H9 (cell line): ENCODE measurements at regions not wholly inside any gene's neighbourhood (a gene's known extent, or its start where the extent isn't known, plus 50 kb on each side); places are given as distances from the start of the nearest gene placed in this dataset.
"Not testable (repeated sequence)": the region's sequence is repeated elsewhere in the genome, so short reads cannot be mapped to it uniquely, and the experiment has no call there.

ENCODE experiments used
- DNase-seq: peaks from one replicate; pipeline ENCODE4 v3.0.0-alpha.2; 2017
- H2AFZ ChIP-seq: one replicate; pipeline ENCODE4 v1.6.1; 2013; ENCODE audit warnings: mild to moderate bottlenecking, low read length, control low read depth, moderate library complexity
- H2AK5ac ChIP-seq: 2 replicates; pipeline ENCODE4 v1.6.1; 2013; ENCODE audit warnings: low read length, control low read depth, mixed read lengths; ENCODE audit not compliant: insufficient read length
- H2BK120ac ChIP-seq: one replicate; pipeline ENCODE4 v1.6.1; 2013; ENCODE audit warnings: low read depth, mild to moderate bottlenecking, low read length, control low read depth, inconsistent platforms; ENCODE audit not compliant: poor library complexity, severe bottlenecking
- H2BK12ac ChIP-seq: 2 replicates; pipeline ENCODE4 v1.6.1; 2013; ENCODE audit warnings: low read length, control low read depth, mixed read lengths, low read depth; ENCODE audit not compliant: insufficient read length
- H2BK15ac ChIP-seq: 2 replicates; pipeline ENCODE4 v1.6.1; 2013; ENCODE audit warnings: low read depth, low read length, control low read depth
- H2BK20ac ChIP-seq: one replicate; pipeline ENCODE4 v1.6.1; 2013; ENCODE audit warnings: low read depth, mild to moderate bottlenecking, low read length, control low read depth, inconsistent platforms; ENCODE audit not compliant: poor library complexity, severe bottlenecking
- H2BK5ac ChIP-seq: 2 replicates; pipeline ENCODE4 v1.6.1; 2013; ENCODE audit warnings: low read length, control low read depth, mixed read lengths; ENCODE audit not compliant: insufficient read length
- H3K14ac ChIP-seq: 2 replicates; pipeline ENCODE4 v1.6.1; 2013; ENCODE audit warnings: low read length, control low read depth; ENCODE audit not compliant: insufficient read depth
- H3K18ac ChIP-seq: 2 replicates; pipeline ENCODE4 v1.6.1; 2013; ENCODE audit warnings: low read depth, mild to moderate bottlenecking, mixed read lengths, low read length, control low read depth; ENCODE audit not compliant: insufficient read length
- H3K23ac ChIP-seq: 2 replicates; pipeline ENCODE4 v1.6.1; 2013; ENCODE audit warnings: low read length, control low read depth, mixed read lengths, low read depth; ENCODE audit not compliant: insufficient read length
- H3K23me2 ChIP-seq: 2 replicates; pipeline ENCODE4 v1.6.1; 2013; ENCODE audit warnings: low read depth, mild to moderate bottlenecking, mixed read lengths, low read length, control low read depth; ENCODE audit not compliant: insufficient read length, poor library complexity, severe bottlenecking
- H3K27ac ChIP-seq: 2 replicates; pipeline ENCODE4 v1.5.1; 2013; ENCODE audit warnings: low read length, control low read depth, mixed read lengths, low read depth; ENCODE audit not compliant: insufficient read length
- H3K27me3 ChIP-seq: 2 replicates; pipeline ENCODE4 v1.6.1; 2013; ENCODE audit warnings: low read length, control low read depth, inconsistent platforms; ENCODE audit not compliant: insufficient read depth
- H3K4ac ChIP-seq: 2 replicates; pipeline ENCODE4 v1.6.1; 2013; ENCODE audit warnings: low read depth, mild to moderate bottlenecking, control low read depth, inconsistent platforms, low read length, moderate library complexity
- H3K4me1 ChIP-seq: 2 replicates; pipeline ENCODE4 v1.6.1; 2013; ENCODE audit warnings: low read length, control low read depth, inconsistent platforms; ENCODE audit not compliant: insufficient read depth
- H3K4me2 ChIP-seq: 2 replicates; pipeline ENCODE4 v1.6.1; 2013; ENCODE audit warnings: low read length, control low read depth, mixed read lengths; ENCODE audit not compliant: insufficient read length, insufficient read depth
- H3K56ac ChIP-seq: 2 replicates; pipeline ENCODE4 v1.6.1; 2013; ENCODE audit warnings: low read depth, mild to moderate bottlenecking, mixed read lengths, low read length, control low read depth; ENCODE audit not compliant: insufficient read length
- H3K79me1 ChIP-seq: 2 replicates; pipeline ENCODE4 v1.6.1; 2013; ENCODE audit warnings: low read depth, mild to moderate bottlenecking, moderate library complexity, low read length, control low read depth, inconsistent platforms; ENCODE audit not compliant: insufficient read depth, poor library complexity, severe bottlenecking
- H3K79me2 ChIP-seq: 2 replicates; pipeline ENCODE4 v1.6.1; 2013; ENCODE audit warnings: low read length, control low read depth, inconsistent platforms; ENCODE audit not compliant: insufficient read depth
- H3K9ac ChIP-seq: 2 replicates; pipeline ENCODE4 v1.6.1; 2013; ENCODE audit warnings: low read length, control low read depth, mixed read lengths; ENCODE audit not compliant: insufficient read length; ENCODE audit errors: extremely low read depth
- H3K9me3 ChIP-seq: one replicate; pipeline ENCODE4 v1.6.1; 2013; ENCODE audit warnings: low read depth, low read length, inconsistent platforms; ENCODE audit not compliant: control insufficient read depth
- H3T11ph ChIP-seq: one replicate; pipeline ENCODE4 v1.6.1; 2013; ENCODE audit warnings: mild to moderate bottlenecking, low read length, control low read depth, inconsistent platforms
- H4K20me1 ChIP-seq: one replicate; pipeline ENCODE4 v1.6.1; 2013; ENCODE audit not compliant: control insufficient read depth, insufficient read length, insufficient read depth
- H4K5ac ChIP-seq: 2 replicates; pipeline ENCODE4 v1.6.1; 2013; ENCODE audit warnings: low read depth, mild to moderate bottlenecking, mixed read lengths, low read length, control low read depth; ENCODE audit not compliant: insufficient read length
- H4K8ac ChIP-seq: replicated peaks from 2 replicates; pipeline ENCODE4 v1.6.1; 2013; ENCODE audit warnings: low read length, control low read depth, mixed read lengths, low read depth; ENCODE audit not compliant: insufficient read length
- H4K91ac ChIP-seq: 2 replicates; pipeline ENCODE4 v1.6.1; 2013; ENCODE audit warnings: low read depth, mild to moderate bottlenecking, moderate library complexity, mixed read lengths, low read length, control low read depth; ENCODE audit not compliant: insufficient read length
- H3K27ac Mint-ChIP-seq, 3 experiments: 2 replicates in 2 of 3; 3 replicates in 1 of 3; pipeline ENCODE4 v1.8.0; 2020 to 2021; ENCODE audit warnings: mixed read lengths in 3 of 3, mild to moderate bottlenecking in 1 of 3, moderate library complexity in 1 of 3
- H3K27me3 Mint-ChIP-seq: 2 replicates; pipeline ENCODE4 v1.8.0; 2021; ENCODE audit warnings: low read depth, mild to moderate bottlenecking, moderate library complexity, mixed read lengths
- H3K36me3 Mint-ChIP-seq, 3 experiments: 2 replicates in 2 of 3; 3 replicates in 1 of 3; pipeline ENCODE4 v1.8.0; 2020 to 2021; ENCODE audit warnings: low read depth in 3 of 3, mixed read lengths in 3 of 3; ENCODE audit not compliant: insufficient read depth in 1 of 3
- H3K4me1 Mint-ChIP-seq, 2 experiments: 2 replicates each; pipeline ENCODE4 v1.8.0; 2020; ENCODE audit warnings: mixed read lengths in 2 of 2
- H3K4me3 Mint-ChIP-seq, 2 experiments: 2 replicates in 1 of 2; 3 replicates in 1 of 2; pipeline ENCODE4 v1.8.0; 2020 to 2021; ENCODE audit warnings: mild to moderate bottlenecking in 2 of 2, mixed read lengths in 2 of 2, moderate library complexity in 1 of 2
- H3K9me3 Mint-ChIP-seq, 2 experiments: 2 replicates in 1 of 2; 3 replicates in 1 of 2; pipeline ENCODE4 v1.8.0; 2020; ENCODE audit warnings: mild to moderate bottlenecking in 2 of 2, mixed read lengths in 2 of 2, moderate library complexity in 1 of 2
- WGBS: extraction: QIAGEN DNeasy Blood & Tissue Kit; methylation state at CpG from one replicate; pipeline ENCODE4 v1.1.7; 2013; ENCODE audit warnings: missing lambda C conversion rate, low lambda C conversion rate, mixed read lengths; ENCODE audit not compliant: insufficient read length; ENCODE audit errors: extremely low coverage; 5-methylcytosine and 5-hydroxymethylcytosine counted together

GRCh38 chr21:6133852-6134630, 4387.3 kb upstream of the TPTE start:
- H3K27ac ChIP-seq, H4K8ac ChIP-seq, H4K20me1 ChIP-seq, H4K91ac ChIP-seq, H3K4ac ChIP-seq, H3K14ac ChIP-seq, H3K9ac ChIP-seq, H3K9me3 Mint-ChIP-seq, H3K18ac ChIP-seq, H3K4me1 ChIP-seq, H3K36me3 Mint-ChIP-seq, H2BK15ac ChIP-seq, H2BK120ac ChIP-seq, H3K27me3 Mint-ChIP-seq, H3K27me3 ChIP-seq, H3K27ac Mint-ChIP-seq, H2BK20ac ChIP-seq, H3K9me3 ChIP-seq, H3K4me1 Mint-ChIP-seq, H2AFZ ChIP-seq, H4K5ac ChIP-seq, H3K23ac ChIP-seq, H3K4me2 ChIP-seq, H3K79me2 ChIP-seq, H3K56ac ChIP-seq, H2BK12ac ChIP-seq, H3K4me3 Mint-ChIP-seq, H3T11ph ChIP-seq, DNase-seq, H2BK5ac ChIP-seq, H3K79me1 ChIP-seq, H2AK5ac ChIP-seq, H3K23me2 ChIP-seq: not testable (repeated sequence)
- WGBS, result no CpG with 5 or more reads among the region's 22 CpGs

- H3K9me3 ChIP-seq, H4K20me1 ChIP-seq, H3K4me3 Mint-ChIP-seq, H3K23me2 ChIP-seq, H3K27me3 ChIP-seq, H4K5ac ChIP-seq, H3K9ac ChIP-seq, H3K27me3 Mint-ChIP-seq, H3K14ac ChIP-seq, H2BK20ac ChIP-seq, H3K4ac ChIP-seq, H3T11ph ChIP-seq, H3K36me3 Mint-ChIP-seq, H3K79me2 ChIP-seq, H3K4me2 ChIP-seq, H2BK5ac ChIP-seq, H2BK15ac ChIP-seq, H2BK120ac ChIP-seq, H3K27ac Mint-ChIP-seq, H3K23ac ChIP-seq, H3K27ac ChIP-seq, H3K4me1 Mint-ChIP-seq, H3K79me1 ChIP-seq, H4K8ac ChIP-seq, H3K9me3 Mint-ChIP-seq, H2AFZ ChIP-seq, H3K18ac ChIP-seq, H2AK5ac ChIP-seq, H3K4me1 ChIP-seq, H3K56ac ChIP-seq, H4K91ac ChIP-seq, H2BK12ac ChIP-seq, DNase-seq: not testable (repeated sequence)
- whole genome bisulfite sequencing, result no CpG with 5 or more reads among the region's 11 CpGs
These were observed 4384.7 kb upstream of the TPTE start for GRCh38 chr21:6136732-6137131.
